HepG2 (cell line): ENCODE measurements at regions not wholly inside any gene's neighbourhood (a gene's known extent, or its start where the extent isn't known, plus 50 kb on each side); places are given as distances from the start of the nearest gene placed in this dataset.

Experiments used
- ATF2 ChIP-seq: sonication (generic); formaldehyde crosslinking; IDR thresholded peaks from 2 replicates; pipeline ENCODE4 v1.4.0; 2020; ENCODE audit warnings: missing genetic modification reagents
- EP300 ChIP-seq, 3 experiments: sonication (generic) in 1 of 3; formaldehyde crosslinking in 1 of 3; IDR thresholded peaks; 2 replicates each; pipeline versions ENCODE4 v1.5.1 to v1.6.1; 2011 to 2020; ENCODE audit warnings: low read depth in 2 of 3, low read length in 2 of 3, borderline replicate concordance in 1 of 3, improper control_type of control experiment in 1 of 3, mild to moderate bottlenecking in 1 of 3, missing genetic modification reagents in 1 of 3, moderate library complexity in 1 of 3
- GABPB1 ChIP-seq: IDR thresholded peaks from 2 replicates; pipeline ENCODE4 v1.6.1; 2016; ENCODE audit warnings: mild to moderate bottlenecking, missing genetic modification reagents, moderate library complexity, missing compliant biosample characterization
- HHEX ChIP-seq: IDR thresholded peaks from 2 replicates; pipeline ENCODE4 v1.6.1; 2016; ENCODE audit warnings: control low read depth
- HNF4A ChIP-seq: sonication (generic); formaldehyde crosslinking; IDR thresholded peaks from 2 replicates; pipeline ENCODE4 v1.4.0; 2020; ENCODE audit warnings: missing genetic modification reagents
- HOMEZ ChIP-seq: IDR thresholded peaks from 2 replicates; pipeline ENCODE4 v1.6.1; 2016; ENCODE audit warnings: low read depth
- KAT2B ChIP-seq: fragments of 150-350 bp; IDR thresholded peaks from 2 replicates; pipeline ENCODE4 v1.6.1; 2014; ENCODE audit warnings: low read depth, low read length, borderline replicate concordance
- NR2F6 ChIP-seq, 2 experiments: IDR thresholded peaks; 2 replicates each; pipeline ENCODE4 v1.6.1; 2016; ENCODE audit warnings: antibody characterized with exemption in 1 of 2, mild to moderate bottlenecking in 1 of 2
- PHB2 ChIP-seq: fragments of 450-650 bp; IDR thresholded peaks from 2 replicates; pipeline ENCODE4 v1.6.1; 2018; ENCODE audit not compliant: partially characterized antibody
- RAD51 ChIP-seq: fragments of 450-650 bp; IDR thresholded peaks from 2 replicates; pipeline ENCODE4 v1.6.1; 2016; ENCODE audit warnings: borderline replicate concordance
- ZKSCAN1 ChIP-seq: fragments of 150-350 bp; IDR thresholded peaks from 2 replicates; pipeline ENCODE4 v1.6.1; 2014; ENCODE audit warnings: low read length
- ZNF17 ChIP-seq: sonication (generic); formaldehyde crosslinking; IDR thresholded peaks from 2 replicates; pipeline ENCODE4 v1.5.0; 2020; ENCODE audit warnings: mild to moderate bottlenecking, missing genetic modification reagents
- ZNF24 ChIP-seq: fragments of 450-650 bp; IDR thresholded peaks from 2 replicates; pipeline ENCODE4 v1.6.1; 2017; ENCODE audit warnings: antibody characterized with exemption, mild to moderate bottlenecking
- ZNF484 ChIP-seq: sonication (generic); formaldehyde crosslinking; IDR thresholded peaks from 2 replicates; pipeline ENCODE4 v1.5.1; 2020; ENCODE audit warnings: mild to moderate bottlenecking, low read depth, missing genetic modification reagents, borderline replicate concordance
- ZNF576 ChIP-seq: sonication (generic); formaldehyde crosslinking; IDR thresholded peaks from 2 replicates; pipeline ENCODE4 v1.4.0; 2020; ENCODE audit warnings: mild to moderate bottlenecking, missing genetic modification reagents
- ZNF83 ChIP-seq: sonication (generic); formaldehyde crosslinking; IDR thresholded peaks from 2 replicates; pipeline ENCODE4 v1.4.0; 2020; ENCODE audit warnings: missing genetic modification reagents, mild to moderate bottlenecking, borderline replicate concordance
- TF ChIP-seq, protein P1 (sequence below): sonication (generic); formaldehyde crosslinking; IDR thresholded peaks from 2 replicates; pipeline ENCODE4 v1.4.0; 2020; ENCODE audit warnings: missing genetic modification reagents
- TF ChIP-seq, protein P2 (sequence below), 2 experiments: sonication (generic) in 1 of 2; formaldehyde crosslinking in 1 of 2; IDR thresholded peaks; 2 replicates each; pipeline versions ENCODE4 v1.4.0 to v1.6.1; 2016 to 2020; ENCODE audit warnings: borderline replicate concordance in 1 of 2, low read depth in 1 of 2, mild to moderate bottlenecking in 1 of 2, missing genetic modification reagents in 1 of 2

GRCh38 chr12:46556105-46556559 lies 183.6 kb upstream of the SLC38A2 start (continued):
- TF ChIP-seq HOMEZ (peak; percentile 22; the same call in 1 of the 2 replicates), ZNF17 (CRISPR knock-in tag) (no peak), ZNF576 (no peak), ZNF484 (no peak), EP300 (IDR thresholded peaks at IDR 0.05; ENCODE audit: low read depth in 2 of 2, low read length in 2 of 2) (peak in 1 of 2 experiments; percentile 68; a peak in 1 of 4 replicates), EP300 (CRISPR knock-in tag; IDR thresholded peaks at IDR 0.05; ENCODE audit: borderline replicate concordance) (no peak), ZKSCAN1 (no peak), PHB2 (no peak), KAT2B (no peak), RAD51 (no peak), HHEX (CRISPR knock-in tag) (no peak), ATF2 (CRISPR knock-in tag) (peak; percentile 81; the same call in 1 of the 2 replicates), ZNF83 (CRISPR knock-in tag) (no peak), NR2F6 (IDR thresholded peaks at IDR 0.05) (no peak), NR2F6 (CRISPR knock-in tag; IDR thresholded peaks at IDR 0.05) (no peak), ZNF24 (no peak), HNF4A (CRISPR knock-in tag) (peak; percentile 17; the same call in 1 of the 2 replicates), GABPB1 (CRISPR knock-in tag) (no peak)
- TF ChIP-seq, protein P1, sequence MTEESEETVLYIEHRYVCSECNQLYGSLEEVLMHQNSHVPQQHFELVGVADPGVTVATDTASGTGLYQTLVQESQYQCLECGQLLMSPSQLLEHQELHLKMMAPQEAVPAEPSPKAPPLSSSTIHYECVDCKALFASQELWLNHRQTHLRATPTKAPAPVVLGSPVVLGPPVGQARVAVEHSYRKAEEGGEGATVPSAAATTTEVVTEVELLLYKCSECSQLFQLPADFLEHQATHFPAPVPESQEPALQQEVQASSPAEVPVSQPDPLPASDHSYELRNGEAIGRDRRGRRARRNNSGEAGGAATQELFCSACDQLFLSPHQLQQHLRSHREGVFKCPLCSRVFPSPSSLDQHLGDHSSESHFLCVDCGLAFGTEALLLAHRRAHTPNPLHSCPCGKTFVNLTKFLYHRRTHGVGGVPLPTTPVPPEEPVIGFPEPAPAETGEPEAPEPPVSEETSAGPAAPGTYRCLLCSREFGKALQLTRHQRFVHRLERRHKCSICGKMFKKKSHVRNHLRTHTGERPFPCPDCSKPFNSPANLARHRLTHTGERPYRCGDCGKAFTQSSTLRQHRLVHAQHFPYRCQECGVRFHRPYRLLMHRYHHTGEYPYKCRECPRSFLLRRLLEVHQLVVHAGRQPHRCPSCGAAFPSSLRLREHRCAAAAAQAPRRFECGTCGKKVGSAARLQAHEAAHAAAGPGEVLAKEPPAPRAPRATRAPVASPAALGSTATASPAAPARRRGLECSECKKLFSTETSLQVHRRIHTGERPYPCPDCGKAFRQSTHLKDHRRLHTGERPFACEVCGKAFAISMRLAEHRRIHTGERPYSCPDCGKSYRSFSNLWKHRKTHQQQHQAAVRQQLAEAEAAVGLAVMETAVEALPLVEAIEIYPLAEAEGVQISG = no peak
- TF ChIP-seq, protein P2, sequence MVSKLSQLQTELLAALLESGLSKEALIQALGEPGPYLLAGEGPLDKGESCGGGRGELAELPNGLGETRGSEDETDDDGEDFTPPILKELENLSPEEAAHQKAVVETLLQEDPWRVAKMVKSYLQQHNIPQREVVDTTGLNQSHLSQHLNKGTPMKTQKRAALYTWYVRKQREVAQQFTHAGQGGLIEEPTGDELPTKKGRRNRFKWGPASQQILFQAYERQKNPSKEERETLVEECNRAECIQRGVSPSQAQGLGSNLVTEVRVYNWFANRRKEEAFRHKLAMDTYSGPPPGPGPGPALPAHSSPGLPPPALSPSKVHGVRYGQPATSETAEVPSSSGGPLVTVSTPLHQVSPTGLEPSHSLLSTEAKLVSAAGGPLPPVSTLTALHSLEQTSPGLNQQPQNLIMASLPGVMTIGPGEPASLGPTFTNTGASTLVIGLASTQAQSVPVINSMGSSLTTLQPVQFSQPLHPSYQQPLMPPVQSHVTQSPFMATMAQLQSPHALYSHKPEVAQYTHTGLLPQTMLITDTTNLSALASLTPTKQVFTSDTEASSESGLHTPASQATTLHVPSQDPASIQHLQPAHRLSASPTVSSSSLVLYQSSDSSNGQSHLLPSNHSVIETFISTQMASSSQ (IDR thresholded peaks at IDR 0.05; ENCODE audit: low read depth) = no peak
- TF ChIP-seq, protein P2 (CRISPR knock-in tag; IDR thresholded peaks at IDR 0.05; ENCODE audit: borderline replicate concordance) = no peak
